ENCODE measurements at regions not wholly inside any gene's neighbourhood (a gene's known extent, or its start where the extent isn't known, plus 50 kb on each side); places are given as distances from the start of the nearest gene placed in this dataset.

GRCh38 chr4:37502070-37502469 lies 184.1 kb downstream of the RELL1 start:
- no peak for ATAC-seq (ENCODE audit: insufficient read depth, low read depth)
- no peaks in the 10 kb centered on the region for H3K79me2 ChIP-seq (ENCODE audit: insufficient read depth, low read length)
- H3K4me3 ChIP-seq (ENCODE audit: low read depth in 1 of 2, low read length in 2 of 2): no peak overlapping the region
- H3K27me3 ChIP-seq (ENCODE audit: insufficient read depth, low read length, poor library complexity): peaks cover 8% of the 10 kb centered on the region
- H4K20me1 ChIP-seq (ENCODE audit: insufficient read depth, low read length): no peaks in the 10 kb centered on the region
- no peaks in the 10 kb centered on the region for H3K4me1 ChIP-seq (ENCODE audit: insufficient read depth, low read length)
- no peak overlapping the region for H3K27ac ChIP-seq (ENCODE audit: low read length)
- no peak for DNase-seq
- no peaks in the 10 kb centered on the region for H3K36me3 ChIP-seq (ENCODE audit: insufficient read depth, low read length)
- no peaks in the 10 kb centered on the region for H3K9me3 ChIP-seq (ENCODE audit: insufficient read depth, low read length, severe bottlenecking)
- H3K4me2 ChIP-seq (ENCODE audit: insufficient read depth, low read length): no peak overlapping the region
- TF ChIP-seq EZH2 (IDR thresholded peaks at IDR 0.05; ENCODE audit: borderline replicate concordance, low read depth, low read length, severe bottlenecking): no peak
- TF ChIP-seq CTCF (IDR thresholded peaks at IDR 0.05; ENCODE audit: borderline replicate concordance, extremely low read depth, low read length, poor library complexity, severe bottlenecking): no peak
- no peak overlapping the region for H3K9ac ChIP-seq (ENCODE audit: low read depth, low read length)
- no peak overlapping the region for H2AFZ ChIP-seq (ENCODE audit: low read depth, low read length)

Measured in DND-41 (cell line).